Trophoblast cell (in vitro differentiated cells and primary cell): ENCODE measurements at regions not wholly inside any gene's neighbourhood (a gene's known extent, or its start where the extent isn't known, plus 50 kb on each side); places are given as distances from the start of the nearest gene placed in this dataset.
A peak's percentile ranks its signal among the peaks of the same experiment; 100 is the strongest.

Source experiments
- DNase-seq, 2 donors: peaks; one replicate each; pipeline ENCODE4 v3.0.0-alpha.2; 2016
- H2AFZ ChIP-seq: 2 replicates; pipeline ENCODE4 v1.6.1; 2013; ENCODE audit warnings: low read length, moderate library complexity, mild to moderate bottlenecking; ENCODE audit not compliant: insufficient read depth, poor library complexity
- H2AK5ac ChIP-seq: 2 replicates; pipeline ENCODE4 v1.6.1; 2013; ENCODE audit warnings: mild to moderate bottlenecking, low read length
- H2BK120ac ChIP-seq: 2 replicates; pipeline ENCODE4 v1.6.1; 2013; ENCODE audit warnings: low read length, mild to moderate bottlenecking, moderate library complexity; ENCODE audit not compliant: insufficient read depth, poor library complexity
- H2BK12ac ChIP-seq: 2 replicates; pipeline ENCODE4 v1.6.1; 2013; ENCODE audit warnings: mild to moderate bottlenecking, low read length, moderate library complexity
- H2BK5ac ChIP-seq: 2 replicates; pipeline ENCODE4 v1.6.1; 2013; ENCODE audit warnings: low read length, low read depth, moderate library complexity, mild to moderate bottlenecking; ENCODE audit not compliant: poor library complexity
- H3K14ac ChIP-seq: 2 replicates; pipeline ENCODE4 v1.6.1; 2013; ENCODE audit warnings: mild to moderate bottlenecking, low read length
- H3K18ac ChIP-seq: 2 replicates; pipeline ENCODE4 v1.6.1; 2013; ENCODE audit warnings: mild to moderate bottlenecking, low read length
- H3K23ac ChIP-seq: 2 replicates; pipeline ENCODE4 v1.6.1; 2013; ENCODE audit warnings: low read length
- H3K27ac ChIP-seq: 2 replicates; pipeline ENCODE4 v1.5.1; 2013; ENCODE audit warnings: low read depth, mild to moderate bottlenecking, inconsistent platforms, low read length, moderate library complexity
- H3K27me3 ChIP-seq: 2 replicates; pipeline ENCODE4 v1.6.1; 2013; ENCODE audit warnings: inconsistent platforms, mild to moderate bottlenecking, low read length, moderate library complexity; ENCODE audit not compliant: insufficient read depth
- H3K36me3 ChIP-seq, 2 experiments: 1 replicate in 1 of 2; 2 replicates in 1 of 2; pipeline ENCODE4 v1.6.1; 2013; ENCODE audit warnings: low read length in 2 of 2, mild to moderate bottlenecking in 2 of 2, moderate library complexity in 1 of 2; ENCODE audit not compliant: insufficient read depth in 2 of 2, control insufficient read depth in 1 of 2
- H3K4ac ChIP-seq: 2 replicates; pipeline ENCODE4 v1.6.1; 2013; ENCODE audit warnings: low read depth, mild to moderate bottlenecking, low read length, moderate library complexity
- H3K4me1 ChIP-seq, 2 experiments: 1 replicate in 1 of 2; 2 replicates in 1 of 2; pipeline ENCODE4 v1.6.1; 2013; ENCODE audit warnings: low read length in 2 of 2, mild to moderate bottlenecking in 2 of 2, moderate library complexity in 1 of 2; ENCODE audit not compliant: insufficient read depth in 2 of 2, control insufficient read depth in 1 of 2
- H3K4me2 ChIP-seq: 2 replicates; pipeline ENCODE4 v1.6.1; 2013; ENCODE audit warnings: inconsistent platforms, mild to moderate bottlenecking, low read length, moderate library complexity
- H3K4me3 ChIP-seq: 2 replicates; pipeline ENCODE4 v1.5.1; 2013; ENCODE audit warnings: mild to moderate bottlenecking, low read depth, low read length, inconsistent platforms
- H3K79me1 ChIP-seq: one replicate; pipeline ENCODE4 v1.6.1; 2013; ENCODE audit warnings: low read length
- H3K79me2 ChIP-seq: 2 replicates; pipeline ENCODE4 v1.6.1; 2013; ENCODE audit warnings: low read length, mild to moderate bottlenecking; ENCODE audit not compliant: control insufficient read depth, insufficient read depth, poor library complexity
- H3K9ac ChIP-seq: 2 replicates; pipeline ENCODE4 v1.6.1; 2013; ENCODE audit warnings: mild to moderate bottlenecking, low read length
- H3K9me3 ChIP-seq: 2 replicates; pipeline ENCODE4 v1.6.1; 2013; ENCODE audit warnings: low read depth, mild to moderate bottlenecking, control low read depth, inconsistent platforms, low read length; ENCODE audit not compliant: insufficient read depth
- H4K12ac ChIP-seq: 2 replicates; pipeline ENCODE4 v1.6.1; 2013; ENCODE audit warnings: low read depth, mild to moderate bottlenecking, low read length, moderate library complexity
- H4K8ac ChIP-seq: 2 replicates; pipeline ENCODE4 v1.6.1; 2013; ENCODE audit warnings: low read depth, mild to moderate bottlenecking, low read length, moderate library complexity
- H4K91ac ChIP-seq: one replicate; pipeline ENCODE4 v1.6.1; 2013; ENCODE audit warnings: low read depth, mild to moderate bottlenecking, low read length, moderate library complexity
- WGBS: extraction: QIAGEN DNeasy Blood & Tissue Kit; methylation state at CpG from one replicate; pipeline ENCODE4 v1.1.7; 2013; ENCODE audit warnings: missing lambda C conversion rate; ENCODE audit not compliant: insufficient read length, insufficient coverage; ENCODE audit errors: extremely low coverage; 5-methylcytosine and 5-hydroxymethylcytosine counted together

DNA sequence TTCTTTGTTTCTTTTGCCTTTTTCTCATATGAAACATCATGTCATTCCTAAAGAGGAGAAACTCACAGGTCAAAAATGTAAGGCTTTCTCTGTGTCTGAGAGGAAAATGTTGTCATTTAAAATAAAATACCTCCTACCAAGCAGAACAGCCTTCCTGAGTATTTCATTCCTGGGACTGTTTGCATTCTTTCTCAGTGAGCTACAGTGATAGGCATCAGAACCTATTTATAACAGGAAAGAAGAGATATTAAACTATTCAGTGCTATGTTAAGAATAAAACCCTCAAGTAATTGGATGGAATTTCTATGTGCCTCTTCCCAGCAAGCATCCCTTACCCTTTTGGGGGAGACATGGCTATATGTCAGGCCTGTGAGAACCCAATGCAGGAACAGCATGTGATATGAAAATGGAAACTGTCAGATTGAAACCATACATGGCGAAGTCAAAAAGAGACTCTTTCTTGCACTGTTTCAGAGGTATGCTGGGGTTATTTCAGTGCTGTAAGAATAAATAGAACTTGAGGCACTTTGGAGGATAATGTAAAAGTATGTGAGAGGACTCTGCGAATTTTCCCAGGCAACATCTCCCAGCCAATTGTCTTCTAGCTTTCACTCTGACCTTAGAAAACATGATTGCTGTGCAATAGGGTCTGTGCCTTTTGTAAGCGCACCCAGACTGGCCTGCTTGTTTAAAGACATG is 133.8 kb upstream of the CCN2 start:
- Histone ChIP-seq H3K14ac (no peak overlapping the region), H2BK5ac (peak overlapping the region; percentile 84), H3K23ac (no peak overlapping the region), H3K18ac (no peak overlapping the region), H4K8ac (no peak overlapping the region), H2AK5ac (no peak overlapping the region), H3K4me3 (no peak overlapping the region), H2BK120ac (peak overlapping the region; percentile 80), H3K4ac (no peak overlapping the region), H2AFZ (no peak overlapping the region), H3K27ac (peak overlapping the region; percentile 95), H3K9ac (no peak overlapping the region), H3K79me2 (no peaks in the 10 kb centered on the region), H3K4me2 (peak overlapping the region; percentile 47), H4K91ac (peak overlapping the region; percentile 60), H3K4me1 (peaks cover 5 to 11% of the 10 kb centered on the region in 2 experiments), H3K79me1 (peaks cover 13% of the 10 kb centered on the region), H3K9me3 (no peaks in the 10 kb centered on the region), H3K36me3 (no peaks in the 10 kb centered on the region), H4K12ac (no peak overlapping the region), H3K27me3 (no peaks in the 10 kb centered on the region), H2BK12ac (no peak overlapping the region)
- WGBS: no CpG with 5 or more reads among the region's 3 CpGs
- DNase-seq: peak; percentile 39 to 91

DNA sequence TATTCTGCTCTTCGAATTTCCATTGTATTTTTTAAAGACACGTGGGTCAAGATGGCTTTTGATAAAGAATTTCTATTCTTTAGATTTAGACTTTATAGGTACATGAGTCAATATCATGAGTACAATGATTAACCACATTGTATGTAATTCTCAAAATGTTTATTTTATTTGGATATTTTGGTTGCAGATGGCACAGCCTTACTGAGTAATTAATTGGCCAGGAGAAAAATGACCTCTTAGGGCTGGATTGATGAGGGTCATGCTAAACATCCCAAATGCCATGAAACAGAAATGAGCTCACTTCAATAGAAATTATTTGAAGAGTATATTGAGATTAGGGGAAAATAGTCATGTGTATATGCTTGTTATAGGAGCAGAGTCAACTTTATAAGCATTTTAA is 131.2 kb upstream of the CCN2 start:
- Histone ChIP-seq H3K79me1 (peaks cover 13% of the 10 kb centered on the region), H3K36me3 (no peaks in the 10 kb centered on the region), H4K12ac (no peak overlapping the region), H3K27me3 (no peaks in the 10 kb centered on the region), H3K4me2 (no peak overlapping the region), H3K4me3 (no peak overlapping the region), H3K27ac (no peak overlapping the region), H3K4me1 (peaks cover 5 to 11% of the 10 kb centered on the region in 2 experiments), H3K18ac (no peak overlapping the region), H2BK12ac (no peak overlapping the region), H2AFZ (no peak overlapping the region), H3K9ac (no peak overlapping the region), H3K14ac (no peak overlapping the region), H3K4ac (no peak overlapping the region), H2BK5ac (no peak overlapping the region), H3K23ac (no peak overlapping the region), H2AK5ac (no peak overlapping the region), H3K9me3 (no peaks in the 10 kb centered on the region), H3K79me2 (no peaks in the 10 kb centered on the region), H4K8ac (no peak overlapping the region), H4K91ac (no peak overlapping the region), H2BK120ac (no peak overlapping the region)
- DNase-seq: no peak
- WGBS: no CpG with 5 or more reads among the region's 2 CpGs

DNA sequence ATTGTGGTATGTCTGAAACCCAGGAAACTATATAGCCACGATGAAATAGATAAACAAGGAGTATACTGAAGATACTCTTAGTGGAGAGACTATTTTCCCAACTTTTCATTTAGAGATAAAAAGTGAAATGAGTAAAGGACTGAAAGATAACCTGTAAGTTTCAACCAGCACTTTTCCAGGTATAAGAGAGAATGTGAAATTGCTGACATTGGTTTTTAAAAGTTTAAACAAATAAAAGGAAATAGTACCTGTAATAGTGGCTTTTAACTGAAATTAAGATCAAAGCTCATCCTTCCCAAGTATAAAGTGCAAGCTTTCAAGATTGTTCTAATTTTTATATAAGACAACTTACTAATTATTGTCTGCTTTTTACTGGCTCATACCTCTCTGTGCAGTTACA is 130.2 kb upstream of the CCN2 start:
- DNase-seq: peak in 1 of 2 donors; percentile 1
- WGBS: no CpG with 5 or more reads among the region's 1 CpG
- no peak overlapping the region for H2AFZ ChIP-seq

DNA sequence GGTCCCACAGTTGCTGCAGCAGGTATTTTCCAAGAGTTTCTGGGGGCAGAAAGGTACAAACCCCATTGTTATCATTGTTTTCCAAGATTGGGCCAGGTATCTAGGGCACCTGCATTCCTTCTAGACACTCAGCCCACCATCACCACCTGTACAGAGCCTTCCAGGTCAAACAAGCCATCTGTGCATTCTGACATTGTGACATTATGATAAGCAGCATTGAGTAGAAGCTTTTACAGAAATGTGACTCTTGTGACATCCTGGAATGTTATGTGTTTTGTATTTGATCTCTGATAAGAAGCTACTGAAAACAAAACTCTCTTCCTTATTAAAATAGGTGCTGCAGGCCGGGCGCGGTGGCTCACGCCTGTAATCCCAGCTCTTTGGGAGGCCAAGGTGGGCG is 128.1 kb upstream of the CCN2 start:
- no peak overlapping the region for H3K4ac ChIP-seq
- H3K79me1 ChIP-seq: peaks cover 5% of the 10 kb centered on the region
- no peak overlapping the region for H3K14ac ChIP-seq
- peaks cover 2 to 3% of the 10 kb centered on the region in 2 experiments for H3K4me1 ChIP-seq
- WGBS: no CpG with 5 or more reads among the region's 5 CpGs
- no peaks in the 10 kb centered on the region for H3K27me3 ChIP-seq
- no peaks in the 10 kb centered on the region for H3K36me3 ChIP-seq
- H3K9ac ChIP-seq: no peak overlapping the region
- H4K12ac ChIP-seq: no peak overlapping the region
- no peak overlapping the region for H4K8ac ChIP-seq
- no peak overlapping the region for H2BK120ac ChIP-seq
- H3K27ac ChIP-seq: no peak overlapping the region
- no peak overlapping the region for H2BK12ac ChIP-seq
- no peak overlapping the region for H4K91ac ChIP-seq
- H3K79me2 ChIP-seq: no peaks in the 10 kb centered on the region
- H3K4me3 ChIP-seq: no peak overlapping the region
- H3K9me3 ChIP-seq: no peaks in the 10 kb centered on the region
- H2BK5ac ChIP-seq: no peak overlapping the region
- no peak overlapping the region for H3K4me2 ChIP-seq
- H3K18ac ChIP-seq: no peak overlapping the region
- H2AK5ac ChIP-seq: no peak overlapping the region
- peak; percentile 61 to 91 for DNase-seq
- H2AFZ ChIP-seq: no peak overlapping the region
- peak overlapping the region; percentile 58 for H3K23ac ChIP-seq

More for the DNA sequence above, 130.2 kb upstream of the CCN2 start:
- H2BK12ac ChIP-seq: no peak overlapping the region
- no peak overlapping the region for H4K12ac ChIP-seq
- H3K4me1 ChIP-seq: peaks cover 5 to 11% of the 10 kb centered on the region in 2 experiments
- no peak overlapping the region for H4K8ac ChIP-seq
- H3K27me3 ChIP-seq: no peaks in the 10 kb centered on the region
- H3K4me3 ChIP-seq: no peak overlapping the region
- H3K9me3 ChIP-seq: no peaks in the 10 kb centered on the region
- no peak overlapping the region for H3K14ac ChIP-seq
- peaks cover 11% of the 10 kb centered on the region for H3K79me1 ChIP-seq
- no peaks in the 10 kb centered on the region for H3K79me2 ChIP-seq
- H3K4ac ChIP-seq: no peak overlapping the region
- no peak overlapping the region for H3K27ac ChIP-seq
- no peak overlapping the region for H3K23ac ChIP-seq
- H3K9ac ChIP-seq: no peak overlapping the region
- no peaks in the 10 kb centered on the region for H3K36me3 ChIP-seq
- no peak overlapping the region for H2AK5ac ChIP-seq
- H2BK5ac ChIP-seq: no peak overlapping the region
- H3K4me2 ChIP-seq: no peak overlapping the region
- no peak overlapping the region for H4K91ac ChIP-seq
- no peak overlapping the region for H2BK120ac ChIP-seq
- H3K18ac ChIP-seq: no peak overlapping the region
